GM12878 (cell line): ENCODE measurements at regions not wholly inside any gene's neighbourhood (a gene's known extent, or its start where the extent isn't known, plus 50 kb on each side); places are given as distances from the start of the nearest gene placed in this dataset.

Experiments used
- ATAC-seq: fragments of 200-7000 bp; cut with Tn5 transposase; 3 replicates; pipeline ENCODE4 v1.9.1; 2020; ENCODE audit warnings: mild to moderate bottlenecking, moderate library complexity
- BruUV-seq: library from RNA; stranded (reverse); fragments of 400-500 nt; replicated peaks from 2 replicates; lab custom pipeline; 2021; lab: Mats Ljungman, UMichigan
- CTCF ChIA-PET: fragments of 300-600 bp; sonication (Branson Sonifier 250); formaldehyde crosslinking; extraction: SDS; loops from one replicate; lab custom pipeline; 2021; ENCODE audit warnings: inconsistent platforms; lab: Yijun Ruan, JAX
- POLR2A ChIA-PET: fragments of 350-600 bp; formaldehyde crosslinking; extraction: SDS; loops from one replicate; lab custom pipeline; 2021; ENCODE audit warnings: inconsistent platforms; lab: Charles Lee
- RAD21 ChIA-PET: fragments of 300-600 bp; sonication (Branson Sonifier 250); formaldehyde crosslinking; loops from one replicate; lab custom pipeline; 2023; ENCODE audit warnings: antibody characterized with exemption; ENCODE audit not compliant: unreplicated experiment; lab: Charles Lee
- SMC1A ChIA-PET: fragments of 300-600 bp; sonication (Branson Sonifier 250); formaldehyde crosslinking; loops from one replicate; lab custom pipeline; 2023; ENCODE audit not compliant: unreplicated experiment, uncharacterized antibody; lab: Charles Lee
- DNase-seq: peaks from one replicate; pipeline ENCODE4 v3.0.0-alpha.2; 2011; ENCODE audit warnings: low read depth, low spot score
- FAIRE-seq: peaks from 3 replicates; lab custom pipeline; 2011; peaks lifted over from hg19 to GRCh38; lab: Jason Lieb, UNC
- H2AFZ ChIP-seq: 2 replicates; pipeline ENCODE4 v1.6.0; 2011; ENCODE audit warnings: low read depth, low read length, control low read depth; ENCODE audit not compliant: control insufficient read depth
- H3K27ac ChIP-seq: 2 replicates; pipeline ENCODE4 v1.5.1; 2011; ENCODE audit warnings: control low read depth; ENCODE audit not compliant: control insufficient read depth, insufficient read depth
- H3K27me3 ChIP-seq, 2 experiments: replicated peaks in 1 of 2; 2 replicates each; pipeline versions ENCODE4 v1.6.0 to v1.6.1; 2011; ENCODE audit warnings: low read length in 1 of 2; ENCODE audit not compliant: control insufficient read depth in 2 of 2, insufficient read depth in 2 of 2
- H3K36me3 ChIP-seq, 2 experiments: 2 replicates each; pipeline ENCODE4 v1.5.1; 2011; ENCODE audit warnings: low read length in 1 of 2; ENCODE audit not compliant: control insufficient read depth in 2 of 2, insufficient read depth in 2 of 2
- H3K4me1 ChIP-seq: 2 replicates; pipeline ENCODE4 v1.6.1; 2011; ENCODE audit warnings: mild to moderate bottlenecking, low read length, moderate library complexity, mixed read lengths; ENCODE audit not compliant: control insufficient read depth, insufficient read depth
- H3K4me2 ChIP-seq: 2 replicates; pipeline ENCODE4 v1.6.0; 2011; ENCODE audit warnings: control low read depth; ENCODE audit not compliant: control insufficient read depth, insufficient read depth
- H3K4me3 ChIP-seq: fragments of 200-600 bp; sonication (generic); 2 replicates; pipeline ENCODE4 v1.5.1; 2016
- H3K79me2 ChIP-seq: 2 replicates; pipeline ENCODE4 v1.6.0; 2011; ENCODE audit warnings: low read length; ENCODE audit not compliant: control insufficient read depth, insufficient read depth
- H3K9ac ChIP-seq: 2 replicates; pipeline ENCODE4 v1.8.0; 2011; ENCODE audit warnings: low read length, control low read depth, mixed read lengths; ENCODE audit not compliant: control insufficient read depth, insufficient read depth
- H3K9me3 ChIP-seq: replicated peaks from 3 replicates; pipeline ENCODE4 v1.5.1; 2011; ENCODE audit warnings: mild to moderate bottlenecking, low read length; ENCODE audit not compliant: control insufficient read depth, insufficient read depth
- H4K20me1 ChIP-seq: 2 replicates; pipeline ENCODE4 v1.6.0; 2011; ENCODE audit not compliant: control insufficient read depth, insufficient read depth
- BCL11A ChIP-seq: IDR thresholded peaks from 2 replicates; pipeline ENCODE4 v1.6.1; 2011; ENCODE audit warnings: low read depth, low read length
- CBX3 ChIP-seq: fragments of 200-600 bp; sonication (generic); IDR thresholded peaks from 2 replicates; pipeline ENCODE4 v1.6.1; 2016; ENCODE audit warnings: low read depth, borderline replicate concordance
- CREB1 ChIP-seq: IDR thresholded peaks from 2 replicates; pipeline ENCODE4 v1.6.1; 2012; ENCODE audit warnings: low read depth, mild to moderate bottlenecking, inconsistent platforms
- ETV6 ChIP-seq, 2 experiments: fragments of 450-650 bp in 1 of 2; IDR thresholded peaks in 1 of 2; conservative IDR thresholded peaks in 1 of 2; 2 replicates each; pipeline ENCODE4 v1.6.1; 2014; ENCODE audit warnings: antibody characterized with exemption in 1 of 2, borderline replicate concordance in 1 of 2, low read depth in 1 of 2, mild to moderate bottlenecking in 1 of 2, moderate library complexity in 1 of 2
- IKZF1 ChIP-seq: fragments of 450-650 bp; conservative IDR thresholded peaks from 2 replicates; pipeline ENCODE4 v1.6.1; 2017; ENCODE audit warnings: antibody characterized with exemption, mild to moderate bottlenecking
- JUND ChIP-seq: IDR thresholded peaks from 2 replicates; pipeline ENCODE4 v1.6.1; 2012; ENCODE audit warnings: low read depth, mild to moderate bottlenecking, low read length, improper control_type of control experiment, moderate library complexity
- NRF1 ChIP-seq: conservative IDR thresholded peaks from 2 replicates; pipeline ENCODE4 v1.6.1; 2011; ENCODE audit warnings: mild to moderate bottlenecking, low read depth, low read length, improper control_type of control experiment
- RB1 ChIP-seq: fragments of 450-650 bp; formaldehyde crosslinking; IDR thresholded peaks from 2 replicates; pipeline ENCODE4 v1.6.1; 2017; ENCODE audit warnings: mild to moderate bottlenecking, borderline replicate concordance
- SIX5 ChIP-seq: IDR thresholded peaks from 2 replicates; pipeline ENCODE4 v1.6.1; 2011; ENCODE audit warnings: mild to moderate bottlenecking, low read depth, low read length, moderate library complexity; ENCODE audit not compliant: severe bottlenecking
- SMC3 ChIP-seq: IDR thresholded peaks from 2 replicates; pipeline ENCODE4 v1.6.1; 2011; ENCODE audit warnings: low read length, improper control_type of control experiment, borderline replicate concordance
- SRF ChIP-seq, 2 experiments: IDR thresholded peaks; 2 replicates each; pipeline ENCODE4 v1.6.1; 2011; ENCODE audit warnings: low read depth in 2 of 2, low read length in 2 of 2, mild to moderate bottlenecking in 1 of 2, moderate library complexity in 1 of 2
- STAT1 ChIP-seq: fragments of 450-650 bp; conservative IDR thresholded peaks from 2 replicates; pipeline ENCODE4 v1.6.1; 2014; ENCODE audit warnings: antibody characterized with exemption, mild to moderate bottlenecking
- TCF12 ChIP-seq: IDR thresholded peaks from 2 replicates; pipeline ENCODE4 v1.6.1; 2011; ENCODE audit warnings: low read depth, mild to moderate bottlenecking, low read length
- TCF7 ChIP-seq: IDR thresholded peaks from 2 replicates; pipeline ENCODE4 v1.6.1; 2014; ENCODE audit warnings: antibody characterized with exemption, borderline replicate concordance
- WGBS: methylation state at CpG from one replicate; pipeline ENCODE4 v1.1.6; 2016; ENCODE audit warnings: low lambda C conversion rate; ENCODE audit not compliant: insufficient replicate concordance, insufficient coverage; ENCODE audit errors: missing lambda C conversion rate; 5-methylcytosine and 5-hydroxymethylcytosine counted together
- in situ Hi-C: fragments of 300-500 bp; cut with MboI; formaldehyde crosslinking; loops from 9 replicates; pipeline ENCODE4 v1.14.3; 2018; ENCODE audit warnings: mixed read lengths
- intact Hi-C: fragments of 100-400 bp; cut with micrococcal nuclease; formaldehyde crosslinking; loops from one replicate; pipeline ENCODE4 v1.14.2; 2022; ENCODE audit not compliant: unreplicated experiment
- TF ChIP-seq, protein P1 (sequence below): IDR thresholded peaks from 2 replicates; pipeline ENCODE4 v1.6.1; 2011; ENCODE audit warnings: mild to moderate bottlenecking, low read depth, low read length, moderate library complexity; ENCODE audit not compliant: insufficient replicate concordance
- TF ChIP-seq, protein P2 (sequence below): fragments of 450-650 bp; IDR thresholded peaks from 2 replicates; pipeline ENCODE4 v1.6.1; 2017; ENCODE audit warnings: mild to moderate bottlenecking, moderate library complexity
- TF ChIP-seq, protein P3 (sequence below): IDR thresholded peaks from 2 replicates; pipeline ENCODE4 v1.6.1; 2012; ENCODE audit warnings: low read depth, low read length, improper control_type of control experiment
- TF ChIP-seq, protein P4 (sequence below): fragments of 150-350 bp; IDR thresholded peaks from 2 replicates; pipeline ENCODE4 v1.6.1; 2014; ENCODE audit warnings: mild to moderate bottlenecking, low read depth, low read length

DNA sequence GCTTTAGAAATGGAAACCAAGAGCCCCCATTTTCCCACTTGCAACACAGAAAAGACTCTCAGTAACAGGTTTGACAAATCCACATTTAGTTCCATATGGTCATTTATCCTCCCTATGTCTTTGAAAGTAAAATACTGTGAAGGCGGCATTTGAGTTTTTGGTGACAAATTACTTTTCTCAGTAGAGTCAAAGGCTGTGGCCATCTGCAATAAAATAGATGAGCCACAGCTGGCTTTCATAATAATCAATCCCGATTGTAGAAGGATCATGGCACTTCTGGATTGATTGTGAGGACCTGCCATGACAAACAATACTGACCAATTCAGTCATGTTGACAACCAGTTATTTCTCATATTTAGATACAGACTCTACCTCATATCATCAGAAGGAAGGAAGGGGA is 512.0 kb upstream of the ADGRL2 start:
- BruUV-seq: no TSS peak
- Histone ChIP-seq H3K9me3 (no peaks in the 10 kb centered on the region), H2AFZ (no peak overlapping the region), H3K27me3 (no peaks in the 10 kb centered on the region), H3K36me3 (no peaks in the 10 kb centered on the region), H3K79me2 (no peaks in the 10 kb centered on the region), H3K27ac (no peak overlapping the region), H3K9ac (no peak overlapping the region), H3K4me2 (no peak overlapping the region), H4K20me1 (no peaks in the 10 kb centered on the region), H3K4me3 (no peak overlapping the region), H3K4me1 (no peaks in the 10 kb centered on the region)
- ChIA-PET RAD21 (no interaction called here), POLR2A (no interaction called here), SMC1A (no interaction called here), CTCF (no interaction called here)
- no peak for DNase-seq
- ATAC-seq: no peak
- 19% methylated on average over 2 of the region's 2 CpGs for WGBS
- in situ Hi-C loops (no loop called here), intact Hi-C loops (no loop called here)
- TF ChIP-seq CREB1: no peak
- no peak for TF ChIP-seq RB1
- no peak for TF ChIP-seq CBX3
- TF ChIP-seq STAT1: no peak
- TF ChIP-seq IKZF1: no peak
- no peak for TF ChIP-seq SMC3
- no peak for TF ChIP-seq SIX5
- TF ChIP-seq, protein P1, sequence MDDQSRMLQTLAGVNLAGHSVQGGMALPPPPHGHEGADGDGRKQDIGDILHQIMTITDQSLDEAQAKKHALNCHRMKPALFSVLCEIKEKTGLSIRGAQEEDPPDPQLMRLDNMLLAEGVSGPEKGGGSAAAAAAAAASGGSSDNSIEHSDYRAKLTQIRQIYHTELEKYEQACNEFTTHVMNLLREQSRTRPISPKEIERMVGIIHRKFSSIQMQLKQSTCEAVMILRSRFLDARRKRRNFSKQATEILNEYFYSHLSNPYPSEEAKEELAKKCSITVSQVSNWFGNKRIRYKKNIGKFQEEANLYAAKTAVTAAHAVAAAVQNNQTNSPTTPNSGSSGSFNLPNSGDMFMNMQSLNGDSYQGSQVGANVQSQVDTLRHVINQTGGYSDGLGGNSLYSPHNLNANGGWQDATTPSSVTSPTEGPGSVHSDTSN: no peak
- TF ChIP-seq, protein P2, sequence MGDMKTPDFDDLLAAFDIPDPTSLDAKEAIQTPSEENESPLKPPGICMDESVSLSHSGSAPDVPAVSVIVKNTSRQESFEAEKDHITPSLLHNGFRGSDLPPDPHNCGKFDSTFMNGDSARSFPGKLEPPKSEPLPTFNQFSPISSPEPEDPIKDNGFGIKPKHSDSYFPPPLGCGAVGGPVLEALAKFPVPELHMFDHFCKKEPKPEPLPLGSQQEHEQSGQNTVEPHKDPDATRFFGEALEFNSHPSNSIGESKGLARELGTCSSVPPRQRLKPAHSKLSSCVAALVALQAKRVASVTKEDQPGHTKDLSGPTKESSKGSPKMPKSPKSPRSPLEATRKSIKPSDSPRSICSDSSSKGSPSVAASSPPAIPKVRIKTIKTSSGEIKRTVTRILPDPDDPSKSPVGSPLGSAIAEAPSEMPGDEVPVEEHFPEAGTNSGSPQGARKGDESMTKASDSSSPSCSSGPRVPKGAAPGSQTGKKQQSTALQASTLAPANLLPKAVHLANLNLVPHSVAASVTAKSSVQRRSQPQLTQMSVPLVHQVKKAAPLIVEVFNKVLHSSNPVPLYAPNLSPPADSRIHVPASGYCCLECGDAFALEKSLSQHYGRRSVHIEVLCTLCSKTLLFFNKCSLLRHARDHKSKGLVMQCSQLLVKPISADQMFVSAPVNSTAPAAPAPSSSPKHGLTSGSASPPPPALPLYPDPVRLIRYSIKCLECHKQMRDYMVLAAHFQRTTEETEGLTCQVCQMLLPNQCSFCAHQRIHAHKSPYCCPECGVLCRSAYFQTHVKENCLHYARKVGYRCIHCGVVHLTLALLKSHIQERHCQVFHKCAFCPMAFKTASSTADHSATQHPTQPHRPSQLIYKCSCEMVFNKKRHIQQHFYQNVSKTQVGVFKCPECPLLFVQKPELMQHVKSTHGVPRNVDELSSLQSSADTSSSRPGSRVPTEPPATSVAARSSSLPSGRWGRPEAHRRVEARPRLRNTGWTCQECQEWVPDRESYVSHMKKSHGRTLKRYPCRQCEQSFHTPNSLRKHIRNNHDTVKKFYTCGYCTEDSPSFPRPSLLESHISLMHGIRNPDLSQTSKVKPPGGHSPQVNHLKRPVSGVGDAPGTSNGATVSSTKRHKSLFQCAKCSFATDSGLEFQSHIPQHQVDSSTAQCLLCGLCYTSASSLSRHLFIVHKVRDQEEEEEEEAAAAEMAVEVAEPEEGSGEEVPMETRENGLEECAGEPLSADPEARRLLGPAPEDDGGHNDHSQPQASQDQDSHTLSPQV: no peak
- no peak for TF ChIP-seq BCL11A
- TF ChIP-seq, protein P3, sequence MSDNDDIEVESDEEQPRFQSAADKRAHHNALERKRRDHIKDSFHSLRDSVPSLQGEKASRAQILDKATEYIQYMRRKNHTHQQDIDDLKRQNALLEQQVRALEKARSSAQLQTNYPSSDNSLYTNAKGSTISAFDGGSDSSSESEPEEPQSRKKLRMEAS: no peak
- TF ChIP-seq, protein P4, sequence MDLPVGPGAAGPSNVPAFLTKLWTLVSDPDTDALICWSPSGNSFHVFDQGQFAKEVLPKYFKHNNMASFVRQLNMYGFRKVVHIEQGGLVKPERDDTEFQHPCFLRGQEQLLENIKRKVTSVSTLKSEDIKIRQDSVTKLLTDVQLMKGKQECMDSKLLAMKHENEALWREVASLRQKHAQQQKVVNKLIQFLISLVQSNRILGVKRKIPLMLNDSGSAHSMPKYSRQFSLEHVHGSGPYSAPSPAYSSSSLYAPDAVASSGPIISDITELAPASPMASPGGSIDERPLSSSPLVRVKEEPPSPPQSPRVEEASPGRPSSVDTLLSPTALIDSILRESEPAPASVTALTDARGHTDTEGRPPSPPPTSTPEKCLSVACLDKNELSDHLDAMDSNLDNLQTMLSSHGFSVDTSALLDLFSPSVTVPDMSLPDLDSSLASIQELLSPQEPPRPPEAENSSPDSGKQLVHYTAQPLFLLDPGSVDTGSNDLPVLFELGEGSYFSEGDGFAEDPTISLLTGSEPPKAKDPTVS: no peak
- TF ChIP-seq ETV6 (conservative IDR thresholded peaks at IDR 0.05 in 1 of 2, IDR thresholded peaks at IDR 0.05 in 1 of 2; ENCODE audit: borderline replicate concordance in 1 of 2, low read depth in 1 of 2): no peak
- no peak for TF ChIP-seq TCF7
- no peak for TF ChIP-seq TCF12
- TF ChIP-seq JUND: no peak
- no peak for TF ChIP-seq SRF (IDR thresholded peaks at IDR 0.05; ENCODE audit: low read depth in 2 of 2, low read length in 2 of 2)
- no peak for TF ChIP-seq NRF1
- FAIRE-seq: no peak
